ENCODE measurements at regions not wholly inside any gene's neighbourhood (a gene's known extent, or its start where the extent isn't known, plus 50 kb on each side); places are given as distances from the start of the nearest gene placed in this dataset.

DNA sequence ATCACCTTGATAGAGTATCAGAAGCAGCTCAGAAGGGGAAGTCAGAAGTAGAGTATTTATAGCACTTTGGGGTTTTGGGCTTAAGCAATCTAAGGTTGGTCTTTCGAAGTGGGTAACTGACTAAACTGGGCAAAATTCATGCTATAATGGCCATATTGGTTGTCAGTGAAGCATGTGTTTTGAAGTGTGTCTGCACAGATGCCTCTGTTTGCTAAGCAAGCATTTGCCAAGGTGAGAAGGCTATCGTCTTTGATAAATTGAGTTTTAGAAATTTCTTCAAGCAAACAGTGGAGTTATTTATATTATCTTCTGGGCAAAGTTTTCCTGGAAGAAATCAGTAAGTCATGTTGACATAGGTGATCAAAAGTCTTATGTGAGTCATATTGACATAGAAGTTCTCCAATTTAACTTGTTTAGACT lies 412.8 kb upstream of the TGFBR2 start:
- CTCF ChIA-PET = interaction anchor here (1.2 to 3.0 kb wide), 2 partner anchors 11 to 151 kb away, joined by 3 to 14 read pairs; no protein-coding TSS in a partner anchor

DNA sequence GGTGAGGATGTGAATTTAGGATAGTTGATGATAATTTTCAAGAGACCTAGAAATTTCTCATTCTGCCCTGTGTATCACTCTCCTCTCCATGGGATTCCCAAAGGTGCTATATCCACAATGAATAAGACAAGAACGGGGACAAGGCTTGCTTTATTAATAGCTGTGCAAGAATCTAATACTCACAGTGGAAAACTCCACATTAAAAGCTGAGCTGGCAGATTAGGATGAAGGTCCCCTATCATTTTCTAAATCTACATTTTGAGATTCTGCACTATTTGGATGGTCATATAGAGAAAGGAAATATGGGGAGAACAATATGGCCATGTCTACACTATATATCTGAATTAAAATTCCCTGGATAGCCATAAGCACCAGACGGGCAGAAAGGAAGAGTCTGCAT lies 411.0 kb upstream of the TGFBR2 start:
- CTCF ChIA-PET = interaction anchor here (0.8 to 5.4 kb wide), 3 partner anchors 81 to 165 kb away, joined by 3 to 124 read pairs (median 46); no protein-coding TSS in a partner anchor

More for the DNA sequence above, 412.8 kb upstream of the TGFBR2 start:
- TF ChIP-seq, protein P1, sequence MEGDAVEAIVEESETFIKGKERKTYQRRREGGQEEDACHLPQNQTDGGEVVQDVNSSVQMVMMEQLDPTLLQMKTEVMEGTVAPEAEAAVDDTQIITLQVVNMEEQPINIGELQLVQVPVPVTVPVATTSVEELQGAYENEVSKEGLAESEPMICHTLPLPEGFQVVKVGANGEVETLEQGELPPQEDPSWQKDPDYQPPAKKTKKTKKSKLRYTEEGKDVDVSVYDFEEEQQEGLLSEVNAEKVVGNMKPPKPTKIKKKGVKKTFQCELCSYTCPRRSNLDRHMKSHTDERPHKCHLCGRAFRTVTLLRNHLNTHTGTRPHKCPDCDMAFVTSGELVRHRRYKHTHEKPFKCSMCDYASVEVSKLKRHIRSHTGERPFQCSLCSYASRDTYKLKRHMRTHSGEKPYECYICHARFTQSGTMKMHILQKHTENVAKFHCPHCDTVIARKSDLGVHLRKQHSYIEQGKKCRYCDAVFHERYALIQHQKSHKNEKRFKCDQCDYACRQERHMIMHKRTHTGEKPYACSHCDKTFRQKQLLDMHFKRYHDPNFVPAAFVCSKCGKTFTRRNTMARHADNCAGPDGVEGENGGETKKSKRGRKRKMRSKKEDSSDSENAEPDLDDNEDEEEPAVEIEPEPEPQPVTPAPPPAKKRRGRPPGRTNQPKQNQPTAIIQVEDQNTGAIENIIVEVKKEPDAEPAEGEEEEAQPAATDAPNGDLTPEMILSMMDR (IDR thresholded peaks at IDR 0.05; ENCODE audit: insufficient read depth, low read length, missing control alignments) = no peak
- no peak overlapping the region for H3K4me3 ChIP-seq (ENCODE audit: low read depth, low read length)
- DNase-seq (ENCODE audit: low read depth, low spot score) = no peak
- POLR2A ChIA-PET = no interaction called here

DNA sequence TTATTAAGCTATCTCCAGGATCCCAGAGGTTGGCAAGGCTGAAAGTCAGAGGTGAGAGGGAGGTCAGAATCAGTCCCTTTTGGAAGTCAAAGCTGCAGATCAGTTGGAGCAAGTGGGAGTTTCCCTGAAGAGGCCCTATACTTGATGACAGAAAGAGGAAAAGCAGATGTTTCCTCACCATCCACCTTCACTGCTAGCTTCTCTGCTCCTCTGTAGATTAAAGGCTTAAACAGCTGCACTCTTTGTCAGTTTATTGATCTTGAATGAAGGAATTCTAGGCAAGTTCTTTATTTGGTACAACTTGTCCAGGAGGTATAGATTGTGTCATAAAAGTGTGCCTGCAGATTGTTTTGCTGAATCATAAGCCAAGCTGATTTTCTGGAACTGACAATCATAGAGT lies 408.2 kb upstream of the TGFBR2 start:
- TF ChIP-seq, protein P1 (IDR thresholded peaks at IDR 0.05; ENCODE audit: insufficient read depth, low read length, missing control alignments) = no peak
- POLR2A ChIA-PET = interaction anchor here (1.4 kb wide), 1 partner anchor 408 kb away, joined by 3 read pairs; the partner anchor contains the start of gene TGFBR2
- CTCF ChIA-PET = interaction anchor here (0.7 to 5.4 kb wide), 48 partner anchors 8 to 496 kb away, joined by 3 to 124 read pairs (median 6); no protein-coding TSS in a partner anchor
- no peak for DNase-seq (ENCODE audit: low read depth, low spot score)
- no peak overlapping the region for H3K4me3 ChIP-seq (ENCODE audit: low read depth, low read length)

More for the DNA sequence above, 411.0 kb upstream of the TGFBR2 start:
- no peak overlapping the region for H3K4me3 ChIP-seq (ENCODE audit: low read depth, low read length)
- TF ChIP-seq, protein P1 (IDR thresholded peaks at IDR 0.05; ENCODE audit: insufficient read depth, low read length, missing control alignments) = no peak
- POLR2A ChIA-PET = no interaction called here
- DNase-seq (ENCODE audit: low read depth, low spot score) = no peak

DNA sequence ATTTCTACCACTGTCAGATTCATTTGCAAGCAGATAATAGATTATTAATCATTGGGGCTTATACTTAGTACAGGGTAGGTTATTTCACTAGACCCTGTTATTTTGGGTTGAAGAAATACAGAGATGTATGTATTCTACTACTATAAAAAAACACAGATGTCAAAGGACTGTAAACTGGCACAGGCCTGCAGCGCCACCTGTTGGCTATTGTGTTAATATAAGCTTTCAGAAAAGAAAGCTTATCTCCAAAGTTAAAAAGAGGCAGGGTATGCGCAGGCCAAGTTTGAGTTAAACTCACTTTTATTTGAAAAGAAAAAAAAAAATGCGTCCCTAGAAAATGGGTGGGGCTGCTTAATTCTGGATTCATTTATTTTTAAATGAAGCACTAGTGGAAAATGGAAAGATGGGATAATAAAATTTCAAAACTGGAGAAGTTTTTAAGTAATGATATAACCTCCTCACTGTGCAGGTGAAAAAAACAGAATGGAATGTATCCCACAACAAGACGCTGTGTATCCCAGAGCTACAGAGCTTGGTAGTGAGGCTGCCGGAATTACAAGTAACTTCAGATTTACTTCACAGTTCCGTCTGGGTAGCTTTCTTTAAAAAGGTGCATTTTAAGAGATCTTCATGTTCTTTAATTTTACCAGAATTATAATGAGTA lies 407.2 kb upstream of the TGFBR2 start:
- TF ChIP-seq, protein P1 (IDR thresholded peaks at IDR 0.05; ENCODE audit: insufficient read depth, low read length, missing control alignments) = peak; percentile 57
- DNase-seq (ENCODE audit: low read depth, low spot score) = no peak
- no peak overlapping the region for H3K4me3 ChIP-seq (ENCODE audit: low read depth, low read length)
- POLR2A ChIA-PET = interaction anchor here (1.4 kb wide), 1 partner anchor 407 kb away, joined by 3 read pairs; the partner anchor contains the start of gene TGFBR2
- CTCF ChIA-PET = interaction anchor here (0.6 to 5.4 kb wide), 75 partner anchors 7 to 549 kb away, joined by 3 to 124 read pairs (median 4); no protein-coding TSS in a partner anchor

DNA sequence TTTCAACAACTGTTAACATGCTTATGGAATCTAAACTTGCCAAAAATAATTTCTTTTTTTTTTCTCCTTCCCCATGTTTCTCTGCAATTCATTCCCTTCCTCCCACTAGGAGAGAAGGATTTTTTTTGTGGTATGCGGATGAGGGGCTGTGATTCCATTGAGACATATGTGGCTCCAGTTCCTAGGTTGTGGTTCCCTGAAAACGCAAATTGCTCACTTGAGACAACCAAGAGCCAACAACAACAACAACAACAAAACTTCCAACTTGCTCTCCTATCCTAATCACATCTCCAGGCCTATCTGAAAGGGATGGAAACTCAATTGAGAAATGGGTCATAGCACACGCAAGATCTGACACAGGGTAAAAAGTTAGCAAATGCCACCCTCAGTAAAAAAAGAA lies 406.5 kb upstream of the TGFBR2 start:
- TF ChIP-seq, protein P1 (IDR thresholded peaks at IDR 0.05; ENCODE audit: insufficient read depth, low read length, missing control alignments) = no peak
- ChIA-PET CTCF (interaction anchor here (0.7 to 5.4 kb wide), 29 partner anchors 9 to 527 kb away, joined by 3 to 124 read pairs (median 5); no protein-coding TSS in a partner anchor), POLR2A (no interaction called here)
- no peak for DNase-seq (ENCODE audit: low read depth, low spot score)
- H3K4me3 ChIP-seq (ENCODE audit: low read depth, low read length) = no peak overlapping the region

DNA sequence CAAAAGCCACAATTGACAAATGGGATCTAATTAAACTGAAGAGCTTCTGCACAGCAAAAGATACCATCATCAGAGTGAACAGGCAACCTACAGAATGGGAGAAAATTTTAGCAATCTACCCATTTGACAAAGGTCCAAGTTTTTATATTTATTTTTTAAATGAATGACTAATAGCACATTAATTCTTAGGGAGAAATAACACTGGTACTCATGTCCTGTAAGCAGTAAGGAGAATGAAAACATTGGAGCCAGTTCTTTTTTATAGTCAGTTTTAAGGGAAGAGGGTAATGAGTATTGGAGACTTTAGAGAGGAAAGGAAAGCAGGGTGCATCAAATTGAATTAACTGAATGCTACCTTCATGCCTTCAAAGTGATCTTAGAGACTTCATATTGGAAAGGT lies 404.7 kb upstream of the TGFBR2 start:
- no peak overlapping the region for H3K4me3 ChIP-seq (ENCODE audit: low read depth, low read length)
- TF ChIP-seq, protein P1 (IDR thresholded peaks at IDR 0.05; ENCODE audit: insufficient read depth, low read length, missing control alignments) = no peak
- ChIA-PET POLR2A (no interaction called here), CTCF (interaction anchor here (1.9 kb wide), 1 partner anchor 159 kb away, joined by 5 read pairs; no protein-coding TSS in a partner anchor)
- DNase-seq (ENCODE audit: low read depth, low spot score) = no peak
